ENCODE measurements at regions not wholly inside any gene's neighbourhood (a gene's known extent, or its start where the extent isn't known, plus 50 kb on each side); places are given as distances from the start of the nearest gene placed in this dataset.

DNA sequence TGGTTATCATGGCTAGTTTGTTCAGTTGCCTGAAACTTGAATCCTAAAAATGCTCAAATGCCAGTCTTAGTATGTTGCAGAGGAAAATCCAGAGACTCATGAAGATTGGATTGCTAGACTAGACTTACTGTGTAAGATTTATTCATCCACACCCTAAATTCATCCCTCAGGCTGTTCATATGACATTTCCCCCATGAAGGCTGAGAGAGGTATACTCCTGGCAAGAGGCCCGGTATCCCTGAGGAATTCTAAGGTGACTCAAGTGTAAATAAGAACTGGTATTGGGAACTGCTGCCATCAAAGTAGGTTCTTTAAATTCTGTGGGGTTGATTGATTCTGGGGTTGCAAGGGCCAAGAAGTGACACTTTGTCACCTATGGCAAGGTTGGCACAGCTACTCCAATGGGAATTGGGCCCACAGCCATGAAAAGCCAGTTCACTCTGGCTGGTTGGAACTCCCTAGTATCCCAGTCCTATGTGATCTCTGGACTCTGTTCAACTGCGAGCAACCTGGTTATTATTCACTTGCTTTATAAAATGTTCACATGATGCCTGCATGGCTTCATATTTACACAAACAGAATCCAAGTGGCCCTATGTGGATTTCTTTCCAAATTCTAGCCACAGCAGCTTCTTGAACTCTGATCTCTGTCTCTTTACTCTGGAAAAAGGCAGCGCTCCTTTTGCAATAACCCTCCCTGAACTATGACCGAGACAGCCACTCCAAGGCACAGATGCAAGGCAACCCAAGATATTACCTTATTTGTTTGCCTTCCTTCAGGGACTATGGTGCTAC is 429.1 kb downstream of the CBLN2 start:
- no peak for DNase-seq (ENCODE audit: low read depth)
- no peak overlapping the region for H3K4me3 ChIP-seq (ENCODE audit: low read depth, low read length)
- TF ChIP-seq, protein P1, sequence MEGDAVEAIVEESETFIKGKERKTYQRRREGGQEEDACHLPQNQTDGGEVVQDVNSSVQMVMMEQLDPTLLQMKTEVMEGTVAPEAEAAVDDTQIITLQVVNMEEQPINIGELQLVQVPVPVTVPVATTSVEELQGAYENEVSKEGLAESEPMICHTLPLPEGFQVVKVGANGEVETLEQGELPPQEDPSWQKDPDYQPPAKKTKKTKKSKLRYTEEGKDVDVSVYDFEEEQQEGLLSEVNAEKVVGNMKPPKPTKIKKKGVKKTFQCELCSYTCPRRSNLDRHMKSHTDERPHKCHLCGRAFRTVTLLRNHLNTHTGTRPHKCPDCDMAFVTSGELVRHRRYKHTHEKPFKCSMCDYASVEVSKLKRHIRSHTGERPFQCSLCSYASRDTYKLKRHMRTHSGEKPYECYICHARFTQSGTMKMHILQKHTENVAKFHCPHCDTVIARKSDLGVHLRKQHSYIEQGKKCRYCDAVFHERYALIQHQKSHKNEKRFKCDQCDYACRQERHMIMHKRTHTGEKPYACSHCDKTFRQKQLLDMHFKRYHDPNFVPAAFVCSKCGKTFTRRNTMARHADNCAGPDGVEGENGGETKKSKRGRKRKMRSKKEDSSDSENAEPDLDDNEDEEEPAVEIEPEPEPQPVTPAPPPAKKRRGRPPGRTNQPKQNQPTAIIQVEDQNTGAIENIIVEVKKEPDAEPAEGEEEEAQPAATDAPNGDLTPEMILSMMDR (IDR thresholded peaks at IDR 0.05; ENCODE audit: insufficient read depth, low read depth, low read length) = no peak

DNA sequence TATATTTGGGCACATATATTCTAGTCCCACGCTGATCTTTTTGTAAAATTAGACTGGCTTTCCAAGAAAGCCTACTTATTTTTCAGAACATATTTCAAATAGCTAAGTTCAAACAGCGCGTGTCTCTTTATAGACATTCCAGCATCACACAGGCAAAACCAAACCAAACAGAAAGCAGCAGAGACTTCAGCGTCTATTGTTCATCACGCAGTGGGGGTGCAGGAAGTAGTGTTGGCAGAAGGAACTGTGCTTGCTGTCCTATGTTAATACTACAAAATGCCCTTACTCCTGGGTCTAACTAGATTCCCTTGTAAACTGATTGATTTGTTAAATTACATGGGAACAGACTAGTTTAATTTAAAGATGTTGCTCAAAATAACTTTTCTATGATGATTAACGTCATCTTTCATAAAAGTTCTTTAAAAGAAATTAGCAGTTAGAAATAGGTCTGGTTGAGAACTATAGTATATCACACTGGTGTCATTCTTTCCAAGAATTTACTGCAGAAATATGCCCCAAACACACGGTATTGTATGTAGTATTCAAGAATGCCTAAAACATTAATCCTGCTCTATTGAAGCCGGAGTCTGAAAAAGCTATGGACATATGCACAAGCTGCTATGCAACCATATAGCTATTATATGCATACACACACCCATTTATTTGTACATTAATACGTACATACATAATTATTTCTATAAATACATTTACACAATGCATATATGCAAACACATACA is 436.3 kb downstream of the CBLN2 start:
- TF ChIP-seq, protein P1 (IDR thresholded peaks at IDR 0.05; ENCODE audit: insufficient read depth, low read depth, low read length) = no peak
- DNase-seq (ENCODE audit: low read depth) = no peak

DNA sequence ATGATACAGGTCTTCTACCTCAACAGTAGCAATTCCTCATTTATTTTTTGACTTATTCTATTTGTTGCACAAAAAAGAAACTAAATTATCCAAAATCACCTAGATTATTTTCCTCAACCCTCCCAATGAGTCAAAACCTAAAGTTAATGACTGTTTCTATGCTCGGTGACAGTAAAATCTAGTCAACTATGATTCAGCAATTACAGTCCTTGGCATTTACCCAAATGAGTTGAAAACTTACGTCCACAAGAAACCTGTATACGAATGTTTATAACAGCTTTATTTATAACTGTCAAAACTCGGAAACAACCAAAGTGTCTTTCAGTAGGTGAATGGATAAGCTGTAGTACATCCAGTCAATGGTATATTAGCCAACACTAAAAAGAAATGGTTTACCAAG is 439.3 kb downstream of the CBLN2 start:
- no peak for DNase-seq (ENCODE audit: low read depth)
- H3K4me3 ChIP-seq (ENCODE audit: low read depth, low read length) = no peak overlapping the region
- TF ChIP-seq, protein P1 (IDR thresholded peaks at IDR 0.05; ENCODE audit: insufficient read depth, low read depth, low read length) = no peak

More for the DNA sequence above, 436.3 kb downstream of the CBLN2 start:
- no peak overlapping the region for H3K4me3 ChIP-seq (ENCODE audit: low read depth, low read length)

DNA sequence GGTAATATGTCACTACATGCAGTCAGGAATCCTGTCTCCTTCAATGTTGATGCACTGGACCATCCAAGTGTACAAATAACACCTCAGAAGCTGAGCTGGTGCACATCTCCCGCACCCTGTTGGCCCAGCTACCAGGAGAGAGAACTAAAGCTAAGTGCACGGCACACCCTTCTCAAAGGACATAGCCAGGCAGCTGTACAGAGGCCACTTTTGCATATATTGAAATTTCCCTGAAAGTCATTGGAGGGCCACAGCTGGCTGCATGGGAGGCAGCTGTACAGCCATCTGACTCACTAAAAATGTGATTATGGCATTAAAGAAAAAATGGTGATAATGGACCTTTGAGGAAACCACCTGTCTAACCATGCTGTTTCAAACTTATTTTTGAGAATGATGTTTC is 441.7 kb downstream of the CBLN2 start:
- no peak overlapping the region for H3K4me3 ChIP-seq (ENCODE audit: low read depth, low read length)
- TF ChIP-seq, protein P1 (IDR thresholded peaks at IDR 0.05; ENCODE audit: insufficient read depth, low read depth, low read length) = no peak
- DNase-seq (ENCODE audit: low read depth) = no peak

DNA sequence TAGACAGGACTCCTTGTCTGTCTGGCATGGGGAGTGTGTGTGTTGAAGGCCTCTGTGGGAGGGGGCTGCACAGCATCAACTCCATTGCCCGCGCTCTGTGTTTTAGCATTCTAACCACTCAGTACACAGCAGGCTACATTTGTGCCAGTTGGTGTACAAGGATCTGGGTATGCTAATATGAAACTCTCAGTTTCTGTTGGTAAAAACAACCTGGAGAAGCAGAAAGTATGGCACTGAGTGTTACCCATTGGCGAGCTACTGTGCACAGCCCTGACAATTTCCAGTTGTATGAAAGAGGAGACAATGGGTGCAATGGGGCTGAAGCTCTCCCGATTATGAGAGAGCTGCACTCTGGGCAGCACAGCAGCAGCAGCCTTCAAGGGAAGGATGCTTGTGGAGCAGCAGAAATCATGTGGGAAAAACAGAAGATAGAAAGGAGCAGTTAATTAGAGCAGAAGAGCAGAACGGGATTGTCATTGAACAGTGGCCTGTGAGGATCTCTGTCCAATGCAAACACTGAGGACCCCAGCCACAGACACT is 443.6 kb downstream of the CBLN2 start:
- H3K4me3 ChIP-seq (ENCODE audit: low read depth, low read length) = no peak overlapping the region
- DNase-seq (ENCODE audit: low read depth) = no peak
- TF ChIP-seq, protein P1 (IDR thresholded peaks at IDR 0.05; ENCODE audit: insufficient read depth, low read depth, low read length) = no peak

DNA sequence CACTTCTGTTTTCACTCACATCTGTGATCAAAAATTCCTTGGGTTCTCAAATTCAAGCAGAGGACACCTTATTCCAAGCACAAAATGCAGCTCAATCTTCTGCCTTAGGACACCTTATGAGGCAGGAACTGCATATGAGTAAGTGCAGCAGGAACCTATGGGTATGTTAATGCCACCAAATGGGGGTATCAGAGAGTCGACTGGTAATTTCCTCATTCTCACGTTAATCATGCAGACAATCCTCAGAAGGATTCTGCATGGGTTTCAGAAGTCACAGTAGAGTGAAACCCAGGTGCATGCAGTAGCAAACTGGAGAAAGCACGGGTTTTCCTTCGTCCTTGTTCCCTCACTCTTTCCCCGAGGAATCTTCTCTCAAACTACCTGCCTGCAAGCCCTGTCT is 452.8 kb downstream of the CBLN2 start:
- TF ChIP-seq, protein P1 (IDR thresholded peaks at IDR 0.05; ENCODE audit: insufficient read depth, low read depth, low read length) = no peak
- no peak overlapping the region for H3K4me3 ChIP-seq (ENCODE audit: low read depth, low read length)
- DNase-seq (ENCODE audit: low read depth) = no peak

Measured in fibroblast of villous mesenchyme (primary cell).